Suppressor macrophage treated with lipopolysaccharide for 1 hour (primary cell): ENCODE measurements at regions not wholly inside any gene's neighbourhood (a gene's known extent, or its start where the extent isn't known, plus 50 kb on each side); places are given as distances from the start of the nearest gene placed in this dataset.
"Not testable (repeated sequence)": the region's sequence is repeated elsewhere in the genome, so short reads cannot be mapped to it uniquely, and the experiment has no call there.

Source experiments
- DNase-seq, 3 donors: peaks; one replicate each; pipeline ENCODE4 v3.0.0-alpha.2; 2020 to 2022

- DNase-seq: no peak
These were observed 60.2 kb downstream of the THNSL1 start for GRCh38 chr10:25076506-25077177.

- DNase-seq: peak; percentile 56 to 68 (median 66)
These were observed 62.4 kb downstream of the THNSL1 start for GRCh38 chr10:25078658-25079431.

- peak; percentile 76 to 85 (median 84) for DNase-seq
These were observed 64.6 kb downstream of the THNSL1 start for GRCh38 chr10:25080880-25081581.

GRCh38 chr10:25082276-25083204, 66.1 kb downstream of the THNSL1 start:
- peak in 2 of 3 donors; percentile 12 to 25 for DNase-seq

GRCh38 chr10:25083546-25084111, 67.2 kb downstream of the THNSL1 start:
- no peak for DNase-seq

- DNase-seq: no peak
These were observed 68.0 kb downstream of the THNSL1 start for GRCh38 chr10:25084447-25084846.

GRCh38 chr10:25094590-25094989, 78.2 kb downstream of the THNSL1 start:
- DNase-seq: no peak

GRCh38 chr10:25097669-25098411, 77.0 kb upstream of the GPR158 start:
- no peak for DNase-seq

- DNase-seq: no peak
These were observed 74.7 kb upstream of the GPR158 start for GRCh38 chr10:25100141-25100540.

- no peak for DNase-seq
These were observed 73.2 kb upstream of the GPR158 start for GRCh38 chr10:25101461-25102146.

GRCh38 chr10:25102147-25102822, 72.5 kb upstream of the GPR158 start:
- DNase-seq: no peak

GRCh38 chr10:25103703-25104102, 71.1 kb upstream of the GPR158 start:
- DNase-seq: no peak

GRCh38 chr10:25104441-25104840, 70.4 kb upstream of the GPR158 start:
- no peak for DNase-seq

- DNase-seq: no peak
These were observed 69.5 kb upstream of the GPR158 start for GRCh38 chr10:25105262-25105661.

- DNase-seq: no peak
These were observed 69.0 kb upstream of the GPR158 start for GRCh38 chr10:25105743-25106260.

GRCh38 chr10:25107756-25108155, 67.0 kb upstream of the GPR158 start:
- no peak for DNase-seq

GRCh38 chr10:25109896-25110295, 64.9 kb upstream of the GPR158 start:
- not testable (repeated sequence) for DNase-seq

GRCh38 chr10:25112016-25112415, 62.8 kb upstream of the GPR158 start:
- no peak for DNase-seq

- DNase-seq: peak; percentile 59 to 72 (median 62)
These were observed 61.4 kb upstream of the GPR158 start for GRCh38 chr10:25113191-25114035.
